ENCODE measurements at regions not wholly inside any gene's neighbourhood (a gene's known extent, or its start where the extent isn't known, plus 50 kb on each side); places are given as distances from the start of the nearest gene placed in this dataset.

- Histone ChIP-seq H3K36me3 (ENCODE audit: control insufficient read depth in 4 of 4, insufficient read depth in 4 of 4, low read length in 3 of 4) (no peaks in the 10 kb centered on the region), H3K27me3 (replicated peaks in 2 of 5; ENCODE audit: control insufficient read depth in 4 of 5, insufficient read depth in 5 of 5, low read length in 4 of 5) (peaks cover 0 to 10% (median 0%) of the 10 kb centered on the region in 5 experiments), H3K4me3 (ENCODE audit: control insufficient read depth in 1 of 7, extremely low read depth in 1 of 7, insufficient read depth in 4 of 7, low read depth in 2 of 7, low read length in 6 of 7) (no peak overlapping the region), H3K27ac (ENCODE audit: insufficient read depth in 1 of 2, low read depth in 1 of 2, low read length in 2 of 2, poor library complexity in 1 of 2, severe bottlenecking in 2 of 2) (no peak overlapping the region), H3K4me1 (ENCODE audit: control extremely low read depth in 1 of 4, control insufficient read depth in 4 of 4, insufficient read depth in 4 of 4, low read length in 3 of 4) (no peaks in the 10 kb centered on the region), H3K9me3 (ENCODE audit: control extremely low read depth in 1 of 5, control insufficient read depth in 4 of 5, insufficient read depth in 2 of 5, low read depth in 1 of 5, low read length in 4 of 5) (no peaks in the 10 kb centered on the region)
- CTCF ChIA-PET, result no interaction called here
- POLR2A ChIA-PET, result no interaction called here
- no CpG with 5 or more reads among the region's 6 CpGs for WGBS (ENCODE audit: insufficient coverage)
- DNase-seq, result no peak
Measured at GRCh38 chr20:60941379-60941778, 310.7 kb upstream of the CDH4 start.

GRCh38 chr20:60947819-60948218 is 304.2 kb upstream of the CDH4 start:
- ChIA-PET POLR2A (no interaction called here), CTCF (no interaction called here)
- no peaks in the 10 kb centered on the region for H3K4me1 ChIP-seq (ENCODE audit: control extremely low read depth in 1 of 4, control insufficient read depth in 4 of 4, insufficient read depth in 4 of 4, low read length in 3 of 4)
- H3K27ac ChIP-seq (ENCODE audit: insufficient read depth in 1 of 2, low read depth in 1 of 2, low read length in 2 of 2, poor library complexity in 1 of 2, severe bottlenecking in 2 of 2), result no peak overlapping the region
- DNase-seq, result no peak
- 80% methylated on average over 1 of the region's 7 CpGs for WGBS (ENCODE audit: insufficient coverage)
- no peaks in the 10 kb centered on the region for H3K36me3 ChIP-seq (ENCODE audit: control insufficient read depth in 4 of 4, insufficient read depth in 4 of 4, low read length in 3 of 4)
- H3K9me3 ChIP-seq (ENCODE audit: control extremely low read depth in 1 of 5, control insufficient read depth in 4 of 5, insufficient read depth in 2 of 5, low read depth in 1 of 5, low read length in 4 of 5), result peaks cover 0 to 7% (median 0%) of the 10 kb centered on the region in 5 experiments
- H3K4me3 ChIP-seq (ENCODE audit: control insufficient read depth in 1 of 7, extremely low read depth in 1 of 7, insufficient read depth in 4 of 7, low read depth in 2 of 7, low read length in 6 of 7), result no peak overlapping the region
- H3K27me3 ChIP-seq (replicated peaks in 2 of 5; ENCODE audit: control insufficient read depth in 4 of 5, insufficient read depth in 5 of 5, low read length in 4 of 5), result peaks cover 0 to 7% (median 0%) of the 10 kb centered on the region in 5 experiments

GRCh38 chr20:60948224-60948623 is 303.8 kb upstream of the CDH4 start:
- Histone ChIP-seq H3K36me3 (ENCODE audit: control insufficient read depth in 4 of 4, insufficient read depth in 4 of 4, low read length in 3 of 4) (no peaks in the 10 kb centered on the region), H3K27me3 (replicated peaks in 2 of 5; ENCODE audit: control insufficient read depth in 4 of 5, insufficient read depth in 5 of 5, low read length in 4 of 5) (peaks cover 0 to 8% (median 0%) of the 10 kb centered on the region in 5 experiments), H3K9me3 (ENCODE audit: control extremely low read depth in 1 of 5, control insufficient read depth in 4 of 5, insufficient read depth in 2 of 5, low read depth in 1 of 5, low read length in 4 of 5) (peaks cover 0 to 7% (median 0%) of the 10 kb centered on the region in 5 experiments), H3K4me3 (ENCODE audit: control insufficient read depth in 1 of 7, extremely low read depth in 1 of 7, insufficient read depth in 4 of 7, low read depth in 2 of 7, low read length in 6 of 7) (no peak overlapping the region), H3K4me1 (ENCODE audit: control extremely low read depth in 1 of 4, control insufficient read depth in 4 of 4, insufficient read depth in 4 of 4, low read length in 3 of 4) (no peaks in the 10 kb centered on the region), H3K27ac (ENCODE audit: insufficient read depth in 1 of 2, low read depth in 1 of 2, low read length in 2 of 2, poor library complexity in 1 of 2, severe bottlenecking in 2 of 2) (no peak overlapping the region)
- ChIA-PET CTCF (no interaction called here), POLR2A (no interaction called here)
- DNase-seq, result no peak
- 97% methylated on average over 7 of the region's 8 CpGs for WGBS (ENCODE audit: insufficient coverage)

- Histone ChIP-seq H3K27me3 (replicated peaks in 2 of 5; ENCODE audit: control insufficient read depth in 4 of 5, insufficient read depth in 5 of 5, low read length in 4 of 5) (peaks cover 0 to 8% (median 0%) of the 10 kb centered on the region in 5 experiments), H3K36me3 (ENCODE audit: control insufficient read depth in 4 of 4, insufficient read depth in 4 of 4, low read length in 3 of 4) (no peaks in the 10 kb centered on the region), H3K4me3 (ENCODE audit: control insufficient read depth in 1 of 7, extremely low read depth in 1 of 7, insufficient read depth in 4 of 7, low read depth in 2 of 7, low read length in 6 of 7) (no peak overlapping the region), H3K9me3 (ENCODE audit: control extremely low read depth in 1 of 5, control insufficient read depth in 4 of 5, insufficient read depth in 2 of 5, low read depth in 1 of 5, low read length in 4 of 5) (peaks cover 0 to 7% (median 1%) of the 10 kb centered on the region in 5 experiments), H3K27ac (ENCODE audit: insufficient read depth in 1 of 2, low read depth in 1 of 2, low read length in 2 of 2, poor library complexity in 1 of 2, severe bottlenecking in 2 of 2) (no peak overlapping the region), H3K4me1 (ENCODE audit: control extremely low read depth in 1 of 4, control insufficient read depth in 4 of 4, insufficient read depth in 4 of 4, low read length in 3 of 4) (no peaks in the 10 kb centered on the region)
- WGBS (ENCODE audit: insufficient coverage), result 80% methylated on average over 1 of the region's 5 CpGs
- ChIA-PET POLR2A (no interaction called here), CTCF (no interaction called here)
- no peak for DNase-seq
Measured at GRCh38 chr20:60950561-60950960, 301.5 kb upstream of the CDH4 start.

DNA sequence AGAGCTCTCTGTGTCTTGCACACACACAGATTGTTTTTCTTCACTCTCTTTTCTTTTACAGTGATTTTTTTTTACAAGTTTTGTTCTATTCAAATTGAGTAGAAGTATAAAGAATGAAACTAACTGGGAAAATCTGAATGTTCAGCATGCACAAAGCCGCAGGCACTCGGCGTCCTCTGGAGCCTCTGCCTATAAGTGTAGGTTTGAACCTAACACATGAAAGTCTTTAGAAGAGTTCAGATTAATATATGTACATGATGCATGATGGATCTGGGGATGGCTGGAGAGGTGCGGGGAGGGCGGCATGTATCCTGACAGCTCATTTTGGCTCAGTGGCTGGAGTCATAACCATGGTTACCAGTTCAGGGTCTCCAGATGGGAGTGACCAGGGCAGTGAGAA is 301.1 kb upstream of the CDH4 start:
- H3K36me3 ChIP-seq (ENCODE audit: control insufficient read depth in 4 of 4, insufficient read depth in 4 of 4, low read length in 3 of 4), result no peaks in the 10 kb centered on the region
- POLR2A ChIA-PET, result no interaction called here
- no peak overlapping the region for H3K4me3 ChIP-seq (ENCODE audit: control insufficient read depth in 1 of 7, extremely low read depth in 1 of 7, insufficient read depth in 4 of 7, low read depth in 2 of 7, low read length in 6 of 7)
- no peak for DNase-seq
- no peaks in the 10 kb centered on the region for H3K4me1 ChIP-seq (ENCODE audit: control extremely low read depth in 1 of 4, control insufficient read depth in 4 of 4, insufficient read depth in 4 of 4, low read length in 3 of 4)
- CTCF ChIA-PET, result no interaction called here
- 100% methylated on average over 5 of the region's 5 CpGs for WGBS (ENCODE audit: insufficient coverage)
- peaks cover 0 to 7% (median 1%) of the 10 kb centered on the region in 5 experiments for H3K9me3 ChIP-seq (ENCODE audit: control extremely low read depth in 1 of 5, control insufficient read depth in 4 of 5, insufficient read depth in 2 of 5, low read depth in 1 of 5, low read length in 4 of 5)
- H3K27me3 ChIP-seq (replicated peaks in 2 of 5; ENCODE audit: control insufficient read depth in 4 of 5, insufficient read depth in 5 of 5, low read length in 4 of 5), result peaks cover 0 to 5% (median 0%) of the 10 kb centered on the region in 5 experiments
- no peak overlapping the region for H3K27ac ChIP-seq (ENCODE audit: insufficient read depth in 1 of 2, low read depth in 1 of 2, low read length in 2 of 2, poor library complexity in 1 of 2, severe bottlenecking in 2 of 2)

- CTCF ChIA-PET, result no interaction called here
- POLR2A ChIA-PET, result no interaction called here
- Histone ChIP-seq H3K36me3 (ENCODE audit: control insufficient read depth in 4 of 4, insufficient read depth in 4 of 4, low read length in 3 of 4) (no peaks in the 10 kb centered on the region), H3K27me3 (replicated peaks in 2 of 5; ENCODE audit: control insufficient read depth in 4 of 5, insufficient read depth in 5 of 5, low read length in 4 of 5) (peaks cover 0 to 7% (median 0%) of the 10 kb centered on the region in 5 experiments), H3K4me3 (ENCODE audit: control insufficient read depth in 1 of 7, extremely low read depth in 1 of 7, insufficient read depth in 4 of 7, low read depth in 2 of 7, low read length in 6 of 7) (no peak overlapping the region), H3K4me1 (ENCODE audit: control extremely low read depth in 1 of 4, control insufficient read depth in 4 of 4, insufficient read depth in 4 of 4, low read length in 3 of 4) (no peaks in the 10 kb centered on the region), H3K27ac (ENCODE audit: insufficient read depth in 1 of 2, low read depth in 1 of 2, low read length in 2 of 2, poor library complexity in 1 of 2, severe bottlenecking in 2 of 2) (no peak overlapping the region), H3K9me3 (ENCODE audit: control extremely low read depth in 1 of 5, control insufficient read depth in 4 of 5, insufficient read depth in 2 of 5, low read depth in 1 of 5, low read length in 4 of 5) (peaks cover 0 to 5% (median 1%) of the 10 kb centered on the region in 5 experiments)
- 94% methylated on average over 8 of the region's 8 CpGs for WGBS (ENCODE audit: insufficient coverage)
- no peak for DNase-seq
Measured at GRCh38 chr20:60952861-60953260, 299.2 kb upstream of the CDH4 start.

DNA sequence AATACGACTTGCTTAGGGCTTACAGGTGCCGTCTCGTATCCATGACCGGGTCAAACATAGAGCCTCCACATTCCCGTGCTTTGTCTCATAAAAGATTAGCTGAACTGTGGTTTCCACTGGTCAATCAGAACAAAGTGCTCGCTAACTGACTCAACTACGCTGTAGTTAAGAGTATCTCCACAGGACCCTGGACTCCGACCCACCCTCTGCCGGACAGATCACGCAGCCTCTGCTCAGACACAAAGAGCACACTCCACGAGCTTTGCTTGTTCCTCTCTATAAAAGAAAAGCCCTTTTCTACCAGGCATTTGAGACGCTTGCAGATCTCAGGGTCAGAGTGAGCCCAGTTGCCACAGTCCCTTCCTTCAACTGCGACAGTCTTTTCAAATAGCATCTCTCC is 298.7 kb upstream of the CDH4 start:
- POLR2A ChIA-PET, result no interaction called here
- CTCF ChIA-PET, result no interaction called here
- H3K36me3 ChIP-seq (ENCODE audit: control insufficient read depth in 4 of 4, insufficient read depth in 4 of 4, low read length in 3 of 4), result no peaks in the 10 kb centered on the region
- 88% methylated on average over 12 of the region's 13 CpGs for WGBS (ENCODE audit: insufficient coverage)
- no peak overlapping the region for H3K4me3 ChIP-seq (ENCODE audit: control insufficient read depth in 1 of 7, extremely low read depth in 1 of 7, insufficient read depth in 4 of 7, low read depth in 2 of 7, low read length in 6 of 7)
- H3K27ac ChIP-seq (ENCODE audit: insufficient read depth in 1 of 2, low read depth in 1 of 2, low read length in 2 of 2, poor library complexity in 1 of 2, severe bottlenecking in 2 of 2), result no peak overlapping the region
- peaks cover 0 to 3% (median 1%) of the 10 kb centered on the region in 5 experiments for H3K9me3 ChIP-seq (ENCODE audit: control extremely low read depth in 1 of 5, control insufficient read depth in 4 of 5, insufficient read depth in 2 of 5, low read depth in 1 of 5, low read length in 4 of 5)
- peaks cover 0 to 7% (median 0%) of the 10 kb centered on the region in 5 experiments for H3K27me3 ChIP-seq (replicated peaks in 2 of 5; ENCODE audit: control insufficient read depth in 4 of 5, insufficient read depth in 5 of 5, low read length in 4 of 5)
- no peaks in the 10 kb centered on the region for H3K4me1 ChIP-seq (ENCODE audit: control extremely low read depth in 1 of 4, control insufficient read depth in 4 of 4, insufficient read depth in 4 of 4, low read length in 3 of 4)
- no peak for DNase-seq

All from common myeloid progenitor, CD34-positive (primary cell).